Trophoblast cell (in vitro differentiated cells and primary cell): ENCODE measurements at regions not wholly inside any gene's neighbourhood (a gene's known extent, or its start where the extent isn't known, plus 50 kb on each side); places are given as distances from the start of the nearest gene placed in this dataset.
"Not testable (repeated sequence)": the region's sequence is repeated elsewhere in the genome, so short reads cannot be mapped to it uniquely, and the experiment has no call there.

Source experiments
- DNase-seq, 2 donors: peaks; one replicate each; pipeline ENCODE4 v3.0.0-alpha.2; 2016
- H2AFZ ChIP-seq: 2 replicates; pipeline ENCODE4 v1.6.1; 2013; ENCODE audit warnings: low read length, moderate library complexity, mild to moderate bottlenecking; ENCODE audit not compliant: insufficient read depth, poor library complexity
- H2AK5ac ChIP-seq: 2 replicates; pipeline ENCODE4 v1.6.1; 2013; ENCODE audit warnings: mild to moderate bottlenecking, low read length
- H2BK120ac ChIP-seq: 2 replicates; pipeline ENCODE4 v1.6.1; 2013; ENCODE audit warnings: low read length, mild to moderate bottlenecking, moderate library complexity; ENCODE audit not compliant: insufficient read depth, poor library complexity
- H2BK12ac ChIP-seq: 2 replicates; pipeline ENCODE4 v1.6.1; 2013; ENCODE audit warnings: mild to moderate bottlenecking, low read length, moderate library complexity
- H2BK5ac ChIP-seq: 2 replicates; pipeline ENCODE4 v1.6.1; 2013; ENCODE audit warnings: low read length, low read depth, moderate library complexity, mild to moderate bottlenecking; ENCODE audit not compliant: poor library complexity
- H3K14ac ChIP-seq: 2 replicates; pipeline ENCODE4 v1.6.1; 2013; ENCODE audit warnings: mild to moderate bottlenecking, low read length
- H3K18ac ChIP-seq: 2 replicates; pipeline ENCODE4 v1.6.1; 2013; ENCODE audit warnings: mild to moderate bottlenecking, low read length
- H3K23ac ChIP-seq: 2 replicates; pipeline ENCODE4 v1.6.1; 2013; ENCODE audit warnings: low read length
- H3K27ac ChIP-seq: 2 replicates; pipeline ENCODE4 v1.5.1; 2013; ENCODE audit warnings: low read depth, mild to moderate bottlenecking, inconsistent platforms, low read length, moderate library complexity
- H3K27me3 ChIP-seq: 2 replicates; pipeline ENCODE4 v1.6.1; 2013; ENCODE audit warnings: inconsistent platforms, mild to moderate bottlenecking, low read length, moderate library complexity; ENCODE audit not compliant: insufficient read depth
- H3K36me3 ChIP-seq, 2 experiments: 1 replicate in 1 of 2; 2 replicates in 1 of 2; pipeline ENCODE4 v1.6.1; 2013; ENCODE audit warnings: low read length in 2 of 2, mild to moderate bottlenecking in 2 of 2, moderate library complexity in 1 of 2; ENCODE audit not compliant: insufficient read depth in 2 of 2, control insufficient read depth in 1 of 2
- H3K4ac ChIP-seq: 2 replicates; pipeline ENCODE4 v1.6.1; 2013; ENCODE audit warnings: low read depth, mild to moderate bottlenecking, low read length, moderate library complexity
- H3K4me1 ChIP-seq, 2 experiments: 1 replicate in 1 of 2; 2 replicates in 1 of 2; pipeline ENCODE4 v1.6.1; 2013; ENCODE audit warnings: low read length in 2 of 2, mild to moderate bottlenecking in 2 of 2, moderate library complexity in 1 of 2; ENCODE audit not compliant: insufficient read depth in 2 of 2, control insufficient read depth in 1 of 2
- H3K4me2 ChIP-seq: 2 replicates; pipeline ENCODE4 v1.6.1; 2013; ENCODE audit warnings: inconsistent platforms, mild to moderate bottlenecking, low read length, moderate library complexity
- H3K4me3 ChIP-seq: 2 replicates; pipeline ENCODE4 v1.5.1; 2013; ENCODE audit warnings: mild to moderate bottlenecking, low read depth, low read length, inconsistent platforms
- H3K79me1 ChIP-seq: one replicate; pipeline ENCODE4 v1.6.1; 2013; ENCODE audit warnings: low read length
- H3K79me2 ChIP-seq: 2 replicates; pipeline ENCODE4 v1.6.1; 2013; ENCODE audit warnings: low read length, mild to moderate bottlenecking; ENCODE audit not compliant: control insufficient read depth, insufficient read depth, poor library complexity
- H3K9ac ChIP-seq: 2 replicates; pipeline ENCODE4 v1.6.1; 2013; ENCODE audit warnings: mild to moderate bottlenecking, low read length
- H3K9me3 ChIP-seq: 2 replicates; pipeline ENCODE4 v1.6.1; 2013; ENCODE audit warnings: low read depth, mild to moderate bottlenecking, control low read depth, inconsistent platforms, low read length; ENCODE audit not compliant: insufficient read depth
- H4K12ac ChIP-seq: 2 replicates; pipeline ENCODE4 v1.6.1; 2013; ENCODE audit warnings: low read depth, mild to moderate bottlenecking, low read length, moderate library complexity
- H4K8ac ChIP-seq: 2 replicates; pipeline ENCODE4 v1.6.1; 2013; ENCODE audit warnings: low read depth, mild to moderate bottlenecking, low read length, moderate library complexity
- H4K91ac ChIP-seq: one replicate; pipeline ENCODE4 v1.6.1; 2013; ENCODE audit warnings: low read depth, mild to moderate bottlenecking, low read length, moderate library complexity
- WGBS: extraction: QIAGEN DNeasy Blood & Tissue Kit; methylation state at CpG from one replicate; pipeline ENCODE4 v1.1.7; 2013; ENCODE audit warnings: missing lambda C conversion rate; ENCODE audit not compliant: insufficient read length, insufficient coverage; ENCODE audit errors: extremely low coverage; 5-methylcytosine and 5-hydroxymethylcytosine counted together

- H2AK5ac ChIP-seq, result no peak overlapping the region
- no peak overlapping the region for H3K4me3 ChIP-seq
- no peak overlapping the region for H4K8ac ChIP-seq
- no peak overlapping the region for H2BK12ac ChIP-seq
- H3K14ac ChIP-seq, result no peak overlapping the region
- no peak overlapping the region for H2AFZ ChIP-seq
- H3K79me2 ChIP-seq, result no peaks in the 10 kb centered on the region
- no CpG with 5 or more reads among the region's 2 CpGs for WGBS
- H4K91ac ChIP-seq, result no peak overlapping the region
- H4K12ac ChIP-seq, result no peak overlapping the region
- no peak overlapping the region for H3K18ac ChIP-seq
- H3K79me1 ChIP-seq, result no peaks in the 10 kb centered on the region
- H3K9ac ChIP-seq, result no peak overlapping the region
- no peak overlapping the region for H2BK120ac ChIP-seq
- H3K27ac ChIP-seq, result no peak overlapping the region
- no peak overlapping the region for H3K4me2 ChIP-seq
- no peak overlapping the region for H3K23ac ChIP-seq
- H3K4ac ChIP-seq, result no peak overlapping the region
- H2BK5ac ChIP-seq, result no peak overlapping the region
- H3K9me3 ChIP-seq, result no peaks in the 10 kb centered on the region
- no peaks in the 10 kb centered on the region for H3K4me1 ChIP-seq
- H3K27me3 ChIP-seq, result no peaks in the 10 kb centered on the region
- no peaks in the 10 kb centered on the region for H3K36me3 ChIP-seq
- no peak for DNase-seq
Measured at GRCh38 chr4:93918856-93919255, 90.3 kb downstream of the ATOH1 start.

- not testable (repeated sequence) for H3K4me3 ChIP-seq, H2BK12ac ChIP-seq, H3K9me3 ChIP-seq, H3K23ac ChIP-seq, H2BK5ac ChIP-seq, H3K27me3 ChIP-seq, H3K4ac ChIP-seq, H2BK120ac ChIP-seq, H3K18ac ChIP-seq, H3K14ac ChIP-seq, H3K79me1 ChIP-seq, H3K27ac ChIP-seq, H2AFZ ChIP-seq, H4K91ac ChIP-seq, H3K4me2 ChIP-seq, H4K12ac ChIP-seq, H2AK5ac ChIP-seq, H3K36me3 ChIP-seq, H3K4me1 ChIP-seq, DNase-seq, H4K8ac ChIP-seq, H3K9ac ChIP-seq, H3K79me2 ChIP-seq
- no CpG with 5 or more reads among the region's 2 CpGs for WGBS
Measured at GRCh38 chr4:93923570-93923969, 95.0 kb downstream of the ATOH1 start.

GRCh38 chr4:93947286-93947685 is 118.7 kb downstream of the ATOH1 start:
- Histone ChIP-seq H3K9ac (no peak overlapping the region), H3K27ac (no peak overlapping the region), H3K18ac (no peak overlapping the region), H4K12ac (no peak overlapping the region), H3K9me3 (no peaks in the 10 kb centered on the region), H4K91ac (no peak overlapping the region), H3K23ac (no peak overlapping the region), H3K4me2 (no peak overlapping the region), H3K79me2 (no peaks in the 10 kb centered on the region), H4K8ac (no peak overlapping the region), H2BK120ac (no peak overlapping the region), H2AFZ (no peak overlapping the region), H3K14ac (no peak overlapping the region), H2BK12ac (no peak overlapping the region), H2AK5ac (no peak overlapping the region), H3K36me3 (no peaks in the 10 kb centered on the region), H3K4me3 (no peak overlapping the region), H2BK5ac (no peak overlapping the region), H3K4ac (no peak overlapping the region), H3K27me3 (no peaks in the 10 kb centered on the region), H3K4me1 (no peaks in the 10 kb centered on the region), H3K79me1 (no peaks in the 10 kb centered on the region)
- DNase-seq, result no peak

- H2BK120ac ChIP-seq, H2BK5ac ChIP-seq, H3K4me2 ChIP-seq, H3K36me3 ChIP-seq, H2AK5ac ChIP-seq, H3K9ac ChIP-seq, H3K79me2 ChIP-seq, H3K27ac ChIP-seq, H3K27me3 ChIP-seq, DNase-seq, H3K14ac ChIP-seq, H3K4me3 ChIP-seq, H4K8ac ChIP-seq, H3K79me1 ChIP-seq, H3K4ac ChIP-seq, H3K23ac ChIP-seq, H3K9me3 ChIP-seq, H2BK12ac ChIP-seq, H2AFZ ChIP-seq, H3K4me1 ChIP-seq, H4K91ac ChIP-seq, H4K12ac ChIP-seq, H3K18ac ChIP-seq: not testable (repeated sequence)
- no CpG with 5 or more reads among the region's 4 CpGs for WGBS
Measured at GRCh38 chr4:93950239-93950638, 121.7 kb downstream of the ATOH1 start.

- no CpG with 5 or more reads among the region's 1 CpG for WGBS
Measured at GRCh38 chr4:93957186-93957585, 128.6 kb downstream of the ATOH1 start.

More at GRCh38 chr4:93957186-93957585, 128.6 kb downstream of the ATOH1 start:
- Histone ChIP-seq H4K12ac (no peak overlapping the region), H3K4me2 (no peak overlapping the region), H3K23ac (no peak overlapping the region), H2AFZ (no peak overlapping the region), H3K4me3 (no peak overlapping the region), H3K9ac (no peak overlapping the region), H4K8ac (no peak overlapping the region), H2AK5ac (no peak overlapping the region), H2BK12ac (no peak overlapping the region), H2BK120ac (no peak overlapping the region), H3K79me2 (no peaks in the 10 kb centered on the region), H3K79me1 (no peaks in the 10 kb centered on the region), H3K27ac (no peak overlapping the region), H3K14ac (no peak overlapping the region), H3K4ac (no peak overlapping the region), H3K4me1 (no peaks in the 10 kb centered on the region), H3K27me3 (no peaks in the 10 kb centered on the region), H2BK5ac (no peak overlapping the region), H3K18ac (no peak overlapping the region), H4K91ac (no peak overlapping the region), H3K36me3 (no peaks in the 10 kb centered on the region), H3K9me3 (no peaks in the 10 kb centered on the region)
- no peak for DNase-seq
